ENCODE measurements at regions not wholly inside any gene's neighbourhood (a gene's known extent, or its start where the extent isn't known, plus 50 kb on each side); places are given as distances from the start of the nearest gene placed in this dataset.
"Not testable (repeated sequence)": the region's sequence is repeated elsewhere in the genome, so short reads cannot be mapped to it uniquely, and the experiment has no call there.

DNA sequence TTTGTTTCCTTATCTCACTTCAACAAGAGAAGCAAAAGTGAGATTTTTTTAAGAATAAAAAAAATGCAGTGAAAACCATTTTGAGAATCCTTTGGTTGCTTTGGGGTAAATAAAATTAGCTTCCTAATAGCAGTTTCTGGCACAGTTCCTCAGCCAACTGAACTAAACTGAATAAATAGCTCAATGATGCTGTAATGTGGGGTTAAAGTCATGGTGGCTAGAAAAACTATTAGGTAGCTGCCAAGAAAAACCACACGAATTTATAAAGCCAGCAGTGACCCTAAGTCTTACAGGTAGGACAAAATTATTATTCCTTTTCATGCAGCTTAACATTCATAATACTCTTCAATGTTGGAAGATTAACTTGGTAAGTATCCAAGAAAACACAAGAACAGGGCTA, 142.4 kb downstream of the APIP start:
- H3K4me3 ChIP-seq: no peak overlapping the region
- WGBS, 2 donors: 36 to 43% methylated on average over 1 of the region's 1 CpG
- no peaks in the 10 kb centered on the region for H3K27me3 ChIP-seq
- intact Hi-C loops (cut with DNase I; ENCODE audit: low total_unique reads): no loop called here
- no peaks in the 10 kb centered on the region for H3K9me3 ChIP-seq
- no peaks in the 10 kb centered on the region for H3K36me3 ChIP-seq (ENCODE audit: low read depth, missing control alignments)
- H3K4me1 ChIP-seq: no peaks in the 10 kb centered on the region
- H3K27ac ChIP-seq: no peak overlapping the region
- DNase-seq: no peak
- TF ChIP-seq, protein P1, sequence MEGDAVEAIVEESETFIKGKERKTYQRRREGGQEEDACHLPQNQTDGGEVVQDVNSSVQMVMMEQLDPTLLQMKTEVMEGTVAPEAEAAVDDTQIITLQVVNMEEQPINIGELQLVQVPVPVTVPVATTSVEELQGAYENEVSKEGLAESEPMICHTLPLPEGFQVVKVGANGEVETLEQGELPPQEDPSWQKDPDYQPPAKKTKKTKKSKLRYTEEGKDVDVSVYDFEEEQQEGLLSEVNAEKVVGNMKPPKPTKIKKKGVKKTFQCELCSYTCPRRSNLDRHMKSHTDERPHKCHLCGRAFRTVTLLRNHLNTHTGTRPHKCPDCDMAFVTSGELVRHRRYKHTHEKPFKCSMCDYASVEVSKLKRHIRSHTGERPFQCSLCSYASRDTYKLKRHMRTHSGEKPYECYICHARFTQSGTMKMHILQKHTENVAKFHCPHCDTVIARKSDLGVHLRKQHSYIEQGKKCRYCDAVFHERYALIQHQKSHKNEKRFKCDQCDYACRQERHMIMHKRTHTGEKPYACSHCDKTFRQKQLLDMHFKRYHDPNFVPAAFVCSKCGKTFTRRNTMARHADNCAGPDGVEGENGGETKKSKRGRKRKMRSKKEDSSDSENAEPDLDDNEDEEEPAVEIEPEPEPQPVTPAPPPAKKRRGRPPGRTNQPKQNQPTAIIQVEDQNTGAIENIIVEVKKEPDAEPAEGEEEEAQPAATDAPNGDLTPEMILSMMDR (IDR thresholded peaks at IDR 0.05): no peak
- no peak for TF ChIP-seq POLR2A (IDR thresholded peaks at IDR 0.05)

DNA sequence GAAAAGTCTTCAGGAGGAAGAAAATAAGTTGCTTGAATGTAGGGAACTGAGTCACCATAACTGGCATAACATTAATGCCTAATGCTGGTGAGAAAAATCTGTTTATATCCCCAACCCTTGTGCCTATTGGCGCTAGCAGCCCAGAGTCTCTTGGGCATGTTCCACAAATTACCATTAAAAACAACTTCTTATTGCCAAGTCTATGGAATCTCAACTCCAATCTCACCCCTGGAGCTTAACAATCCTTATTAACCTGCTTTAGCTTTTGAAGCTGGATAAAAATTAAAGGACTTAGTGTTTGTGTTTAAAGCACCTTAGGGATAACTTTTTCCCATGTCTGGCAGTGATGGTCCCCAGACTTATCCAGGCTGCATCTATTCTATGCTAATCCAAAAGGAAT, 143.0 kb downstream of the APIP start:
- Histone ChIP-seq H3K9me3 (no peaks in the 10 kb centered on the region), H3K27ac (no peak overlapping the region), H3K27me3 (no peaks in the 10 kb centered on the region), H3K4me3 (no peak overlapping the region), H3K36me3 (ENCODE audit: low read depth, missing control alignments) (no peaks in the 10 kb centered on the region), H3K4me1 (no peaks in the 10 kb centered on the region)
- TF ChIP-seq, protein P1 (IDR thresholded peaks at IDR 0.05): no peak
- no peak for TF ChIP-seq POLR2A (IDR thresholded peaks at IDR 0.05)
- 0 to 96% methylated on average over 1 of the region's 1 CpG for WGBS, 2 donors
- DNase-seq: no peak
- intact Hi-C loops (cut with DNase I; ENCODE audit: low total_unique reads): no loop called here

DNA sequence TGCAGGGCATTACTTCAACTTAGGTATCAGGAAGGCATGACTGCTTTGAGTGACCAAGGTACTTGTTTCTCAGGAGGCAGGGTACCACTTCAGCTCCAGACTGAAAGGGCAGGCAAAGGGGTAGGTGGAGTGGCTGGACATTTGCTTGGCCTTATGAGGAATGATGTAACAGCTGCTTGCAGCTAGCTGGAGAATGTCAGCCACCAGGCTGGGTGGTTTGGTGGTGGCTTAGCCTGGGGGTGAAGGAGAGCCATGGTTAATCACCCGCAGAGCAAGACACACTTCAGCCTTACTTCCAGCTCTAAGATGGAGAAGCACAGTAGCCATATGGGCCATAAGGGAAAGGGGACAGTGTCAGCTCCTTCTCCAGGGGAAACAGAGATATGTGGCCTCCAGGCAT, 146.1 kb downstream of the APIP start:
- H3K36me3 ChIP-seq (ENCODE audit: low read depth, missing control alignments): no peaks in the 10 kb centered on the region
- intact Hi-C loops (cut with DNase I; ENCODE audit: low total_unique reads): no loop called here
- no peaks in the 10 kb centered on the region for H3K9me3 ChIP-seq
- TF ChIP-seq, protein P1 (IDR thresholded peaks at IDR 0.05): no peak
- TF ChIP-seq POLR2A (IDR thresholded peaks at IDR 0.05): no peak
- WGBS, 2 donors: 91 to 100% methylated on average over 1 of the region's 1 CpG
- no peak overlapping the region for H3K27ac ChIP-seq
- no peaks in the 10 kb centered on the region for H3K27me3 ChIP-seq
- no peaks in the 10 kb centered on the region for H3K4me1 ChIP-seq
- no peak for DNase-seq
- H3K4me3 ChIP-seq: no peak overlapping the region

DNA sequence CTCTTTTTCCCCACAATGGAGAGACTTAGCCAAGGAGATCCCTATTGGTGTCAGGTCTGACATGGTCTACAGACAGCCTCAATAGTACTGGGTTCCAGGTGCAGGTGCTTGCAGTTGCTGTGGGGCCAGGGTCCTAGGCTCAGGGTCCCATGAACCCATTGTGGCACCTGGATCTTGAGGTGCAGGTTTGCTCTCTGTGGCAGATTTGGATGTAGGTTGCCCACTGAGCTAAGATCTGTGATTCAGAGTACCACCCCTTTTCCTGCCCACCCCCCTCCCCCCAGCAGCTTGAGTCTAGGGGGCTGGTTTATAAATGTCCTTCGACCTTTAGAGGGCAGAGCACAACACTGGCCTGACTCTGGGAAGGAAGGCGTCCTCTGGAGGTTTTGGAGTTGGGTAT, 147.0 kb downstream of the APIP start:
- intact Hi-C loops (cut with DNase I; ENCODE audit: low total_unique reads): no loop called here
- TF ChIP-seq POLR2A (IDR thresholded peaks at IDR 0.05): no peak
- TF ChIP-seq, protein P1 (IDR thresholded peaks at IDR 0.05): no peak
- no peak overlapping the region for H3K27ac ChIP-seq
- H3K4me3 ChIP-seq: no peak overlapping the region
- no peaks in the 10 kb centered on the region for H3K9me3 ChIP-seq
- no peaks in the 10 kb centered on the region for H3K36me3 ChIP-seq (ENCODE audit: low read depth, missing control alignments)
- WGBS, 2 donors: 76 to 86% methylated on average over 2 of the region's 2 CpGs
- H3K4me1 ChIP-seq: no peaks in the 10 kb centered on the region
- no peak for DNase-seq
- H3K27me3 ChIP-seq: no peaks in the 10 kb centered on the region

DNA sequence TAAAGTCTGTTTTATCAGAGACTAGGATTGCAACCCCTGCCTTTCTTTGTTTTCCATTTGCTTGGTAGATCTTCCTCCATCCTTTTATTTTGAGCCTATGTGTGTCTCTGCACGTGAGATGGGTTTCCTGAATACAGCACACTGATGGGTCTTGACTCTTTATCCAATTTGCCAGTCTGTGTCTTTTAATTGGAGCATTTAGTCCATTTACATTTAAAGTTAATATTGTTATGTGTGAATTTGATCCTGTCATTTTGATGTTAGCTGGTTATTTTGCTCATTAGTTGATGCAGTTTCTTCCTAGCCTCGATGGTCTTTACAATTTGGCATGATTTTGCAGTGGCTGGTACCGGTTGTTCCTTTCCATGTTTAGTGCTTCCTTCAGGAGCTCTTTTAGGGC, 141.7 kb downstream of the EHF start:
- H3K27me3 ChIP-seq; H3K36me3 ChIP-seq (ENCODE audit: low read depth, missing control alignments); H3K4me3 ChIP-seq; DNase-seq; H3K9me3 ChIP-seq; H3K27ac ChIP-seq; intact Hi-C loops (cut with DNase I; ENCODE audit: low total_unique reads); H3K4me1 ChIP-seq: not testable (repeated sequence)
- WGBS, 2 donors: 71% methylated on average over 1 of the region's 3 CpGs; no CpG with 5 or more reads in 1 of the 2 donors

Data from testis (tissue), 2 donors.